Adrenal gland (tissue), 5 donors: ENCODE measurements at regions not wholly inside any gene's neighbourhood (a gene's known extent, or its start where the extent isn't known, plus 50 kb on each side); places are given as distances from the start of the nearest gene placed in this dataset.

Experiments
- POLR2A ChIP-seq, 2 donors: fragments of 450-650 bp; IDR thresholded peaks; one replicate each; pipeline ENCODE4 v1.6.1; 2017; ENCODE audit warnings: antibody characterized with exemption in 2 of 2, mild to moderate bottlenecking in 2 of 2, moderate library complexity in 1 of 2
- TF ChIP-seq, protein P1 (sequence below), 6 experiments: fragments of 450-650 bp in 4 of 6; fragments of 200-600 bp in 2 of 6; sonication (generic) in 1 of 6; IDR thresholded peaks; 1 replicate in 5 of 6; 2 replicates in 1 of 6; pipeline versions ENCODE4 v1.5.1 to v1.8.0; 2016 to 2021; ENCODE audit warnings: antibody characterized with exemption in 6 of 6, mild to moderate bottlenecking in 2 of 6, moderate library complexity in 1 of 6
- donor health status: DM: no; HTN: no; CAD: no.

DNA sequence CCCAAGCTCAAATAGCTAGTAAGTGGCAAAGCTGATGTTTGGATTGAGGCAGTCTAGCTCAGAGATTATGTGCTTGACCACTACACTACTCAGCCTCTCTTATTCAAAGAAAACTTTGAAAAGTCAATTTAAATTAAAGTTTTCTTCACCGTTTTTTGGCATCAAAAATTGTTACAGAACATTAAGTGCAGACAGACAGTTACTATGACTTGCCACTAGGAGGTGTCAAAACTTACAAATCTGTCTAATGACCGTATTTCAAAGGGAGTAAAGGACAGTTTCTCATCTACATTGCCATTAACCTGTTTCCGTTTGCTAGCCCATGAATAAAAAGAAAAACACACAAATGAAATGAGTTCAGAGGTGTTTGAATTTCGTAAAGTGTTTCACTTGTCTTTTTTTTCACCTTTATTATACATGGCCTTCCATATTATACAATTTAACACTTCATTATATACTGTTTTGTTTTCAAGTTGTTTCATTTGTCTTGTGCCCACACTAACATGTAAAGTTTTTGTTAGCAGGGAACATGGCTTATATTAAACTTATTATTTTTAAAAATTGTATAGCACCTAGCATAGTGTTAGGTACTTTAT is 57.4 kb upstream of the MTF2 start:
- TF ChIP-seq, protein P1, sequence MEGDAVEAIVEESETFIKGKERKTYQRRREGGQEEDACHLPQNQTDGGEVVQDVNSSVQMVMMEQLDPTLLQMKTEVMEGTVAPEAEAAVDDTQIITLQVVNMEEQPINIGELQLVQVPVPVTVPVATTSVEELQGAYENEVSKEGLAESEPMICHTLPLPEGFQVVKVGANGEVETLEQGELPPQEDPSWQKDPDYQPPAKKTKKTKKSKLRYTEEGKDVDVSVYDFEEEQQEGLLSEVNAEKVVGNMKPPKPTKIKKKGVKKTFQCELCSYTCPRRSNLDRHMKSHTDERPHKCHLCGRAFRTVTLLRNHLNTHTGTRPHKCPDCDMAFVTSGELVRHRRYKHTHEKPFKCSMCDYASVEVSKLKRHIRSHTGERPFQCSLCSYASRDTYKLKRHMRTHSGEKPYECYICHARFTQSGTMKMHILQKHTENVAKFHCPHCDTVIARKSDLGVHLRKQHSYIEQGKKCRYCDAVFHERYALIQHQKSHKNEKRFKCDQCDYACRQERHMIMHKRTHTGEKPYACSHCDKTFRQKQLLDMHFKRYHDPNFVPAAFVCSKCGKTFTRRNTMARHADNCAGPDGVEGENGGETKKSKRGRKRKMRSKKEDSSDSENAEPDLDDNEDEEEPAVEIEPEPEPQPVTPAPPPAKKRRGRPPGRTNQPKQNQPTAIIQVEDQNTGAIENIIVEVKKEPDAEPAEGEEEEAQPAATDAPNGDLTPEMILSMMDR (IDR thresholded peaks at IDR 0.05) = peak; percentile 54 to 86 (median 72)
- TF ChIP-seq POLR2A (IDR thresholded peaks at IDR 0.05) = no peak
